ENCODE measurements at regions not wholly inside any gene's neighbourhood (a gene's known extent, or its start where the extent isn't known, plus 50 kb on each side); places are given as distances from the start of the nearest gene placed in this dataset.
"Not testable (repeated sequence)": the region's sequence is repeated elsewhere in the genome, so short reads cannot be mapped to it uniquely, and the experiment has no call there.

DNA sequence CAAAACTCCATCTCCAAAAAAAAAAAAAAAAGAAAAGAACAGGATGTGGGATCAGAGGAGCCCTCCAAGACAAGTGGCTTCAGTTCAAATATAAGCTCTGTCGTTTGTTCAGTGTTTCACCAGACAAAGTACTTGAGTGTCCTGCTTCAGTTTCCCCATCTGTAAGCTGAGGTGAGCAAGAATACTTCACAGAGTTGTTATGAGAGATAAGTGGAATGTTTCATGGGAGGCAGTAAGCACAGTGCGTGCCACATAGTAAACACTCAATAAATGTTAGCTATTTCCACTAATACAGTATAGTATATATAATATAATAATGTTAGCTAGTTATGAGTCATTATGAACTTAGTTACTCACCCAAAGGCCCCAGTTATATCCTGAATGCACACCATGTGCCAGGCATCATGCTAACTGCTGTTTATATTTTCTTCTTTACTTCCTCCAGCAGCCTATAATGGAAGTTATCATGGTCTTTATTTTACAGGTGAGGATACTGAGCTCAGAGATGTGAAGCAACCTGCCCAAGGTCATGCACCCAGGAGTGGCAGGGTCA lies 162.5 kb downstream of the NPIPA8 start:
- H3K27ac ChIP-seq (ENCODE audit: low read depth in 1 of 2, low read length in 2 of 2); H3K27me3 ChIP-seq (ENCODE audit: control insufficient read depth in 1 of 2, insufficient read depth in 2 of 2, low read length in 1 of 2); H3K9me3 ChIP-seq (ENCODE audit: control insufficient read depth, low read length); DNase-seq; H3K4me3 ChIP-seq (ENCODE audit: low read length in 2 of 2); ATAC-seq (ENCODE audit: low FRiP score); intact Hi-C loops (cut with DNase I); H3K4me1 ChIP-seq (ENCODE audit: control insufficient read depth in 1 of 2, insufficient read depth in 2 of 2, low read length in 2 of 2); H3K36me3 ChIP-seq (ENCODE audit: control insufficient read depth in 1 of 2, insufficient read depth in 2 of 2, low read length in 1 of 2): not testable (repeated sequence)
- 59 to 64% methylated on average over 2 of the region's 2 CpGs for WGBS, 2 donors

DNA sequence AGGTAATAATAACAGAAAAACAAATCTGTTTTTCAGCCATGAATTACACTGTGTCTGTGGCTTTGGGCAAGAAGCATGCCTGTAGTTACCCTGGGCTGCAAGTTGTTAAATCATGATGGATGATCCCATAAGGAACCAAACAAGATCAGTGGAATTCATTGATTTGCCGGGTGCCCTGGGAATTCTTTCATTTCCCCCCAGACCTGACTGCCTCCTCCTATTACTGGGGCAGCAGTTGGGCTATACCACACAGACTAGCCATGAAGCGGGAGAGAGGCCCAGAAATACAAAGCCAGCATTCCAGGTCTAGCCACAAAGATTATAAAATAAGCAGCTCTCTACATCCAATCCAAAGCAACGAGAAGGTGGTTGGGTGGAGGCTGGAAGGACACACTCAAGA lies 174.2 kb downstream of the NPIPA8 start:
- H3K27ac ChIP-seq (ENCODE audit: low read depth in 1 of 2, low read length in 2 of 2); H3K4me3 ChIP-seq (ENCODE audit: low read length in 2 of 2); ATAC-seq (ENCODE audit: low FRiP score); H3K4me1 ChIP-seq (ENCODE audit: control insufficient read depth in 1 of 2, insufficient read depth in 2 of 2, low read length in 2 of 2); H3K27me3 ChIP-seq (ENCODE audit: control insufficient read depth in 1 of 2, insufficient read depth in 2 of 2, low read length in 1 of 2); H3K36me3 ChIP-seq (ENCODE audit: control insufficient read depth in 1 of 2, insufficient read depth in 2 of 2, low read length in 1 of 2); H3K9me3 ChIP-seq (ENCODE audit: control insufficient read depth, low read length); DNase-seq; intact Hi-C loops (cut with DNase I): not testable (repeated sequence)
- WGBS, 2 donors: 15 to 28% methylated on average over 2 to 3 of the region's 3 CpGs

DNA sequence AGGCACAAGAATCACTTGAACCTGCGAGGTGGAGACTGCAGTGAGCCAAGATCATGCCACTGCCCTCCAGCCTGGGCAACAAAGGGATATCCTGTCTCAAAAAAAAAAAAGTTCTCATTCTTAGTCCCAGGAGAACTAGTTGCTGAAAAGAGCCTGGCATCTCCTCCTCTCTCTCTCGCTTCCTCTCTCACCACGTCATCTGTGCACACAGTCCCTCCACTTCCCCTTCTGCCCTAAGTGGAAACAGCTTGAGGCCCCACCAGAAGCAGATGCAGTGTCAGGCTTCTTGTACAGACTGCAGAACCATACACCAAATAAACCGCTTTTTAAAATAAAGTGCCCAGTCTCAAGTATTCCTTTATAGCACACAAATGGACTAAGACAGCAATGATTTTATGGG lies 175.3 kb downstream of the NPIPA8 start:
- intact Hi-C loops (cut with DNase I); ATAC-seq (ENCODE audit: low FRiP score): not testable (repeated sequence)

DNA sequence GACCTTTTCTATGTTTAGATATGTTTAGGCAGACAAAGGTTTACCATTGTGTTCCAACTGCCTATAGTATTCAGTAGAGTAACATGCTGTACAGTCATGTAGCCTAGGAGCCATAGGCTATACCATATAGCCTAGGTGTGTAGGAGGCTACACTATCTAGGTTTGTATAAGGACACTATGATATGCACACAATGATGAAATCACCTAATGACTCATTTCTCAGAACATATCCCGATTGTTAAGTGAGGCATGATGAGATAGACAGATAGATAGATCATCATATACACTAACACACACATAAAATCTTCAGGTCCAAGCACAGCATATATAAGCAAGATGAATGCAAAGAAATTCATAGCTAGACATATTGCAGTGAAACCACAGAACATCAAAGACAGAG lies 177.4 kb downstream of the NPIPA8 start:
- H3K27ac ChIP-seq (ENCODE audit: low read depth in 1 of 2, low read length in 2 of 2); intact Hi-C loops (cut with DNase I); H3K9me3 ChIP-seq (ENCODE audit: control insufficient read depth, low read length); ATAC-seq (ENCODE audit: low FRiP score); H3K36me3 ChIP-seq (ENCODE audit: control insufficient read depth in 1 of 2, insufficient read depth in 2 of 2, low read length in 1 of 2); DNase-seq; H3K27me3 ChIP-seq (ENCODE audit: control insufficient read depth in 1 of 2, insufficient read depth in 2 of 2, low read length in 1 of 2); H3K4me3 ChIP-seq (ENCODE audit: low read length in 2 of 2); H3K4me1 ChIP-seq (ENCODE audit: control insufficient read depth in 1 of 2, insufficient read depth in 2 of 2, low read length in 2 of 2): not testable (repeated sequence)
- WGBS, 2 donors: 55 to 61% methylated on average over 1 of the region's 1 CpG

More for the DNA sequence above, 175.3 kb downstream of the NPIPA8 start:
- WGBS, 2 donors: 32 to 44% methylated on average over 4 of the region's 4 CpGs
- not testable (repeated sequence) for H3K27me3 ChIP-seq (ENCODE audit: control insufficient read depth in 1 of 2, insufficient read depth in 2 of 2, low read length in 1 of 2); H3K36me3 ChIP-seq (ENCODE audit: control insufficient read depth in 1 of 2, insufficient read depth in 2 of 2, low read length in 1 of 2); H3K4me1 ChIP-seq (ENCODE audit: control insufficient read depth in 1 of 2, insufficient read depth in 2 of 2, low read length in 2 of 2); H3K9me3 ChIP-seq (ENCODE audit: control insufficient read depth, low read length); H3K27ac ChIP-seq (ENCODE audit: low read depth in 1 of 2, low read length in 2 of 2); H3K4me3 ChIP-seq (ENCODE audit: low read length in 2 of 2); DNase-seq

DNA sequence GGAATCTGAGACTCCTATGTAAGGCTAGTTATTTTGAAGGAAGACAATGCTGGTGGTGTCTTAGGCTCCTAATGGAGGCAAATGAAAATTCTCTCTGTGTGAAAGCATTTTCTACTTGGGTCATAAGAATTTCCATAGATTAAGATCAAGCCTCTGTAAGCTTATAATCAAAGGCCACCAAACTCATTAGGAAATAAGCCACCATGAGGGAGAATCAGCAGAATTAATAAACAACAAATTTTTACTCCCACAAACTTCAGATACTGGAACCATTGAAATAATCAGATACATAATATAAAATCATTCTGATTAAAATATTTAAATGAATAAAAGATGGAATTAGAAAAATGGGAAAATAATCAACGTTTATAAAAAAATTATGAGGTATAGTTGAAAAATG lies 178.7 kb downstream of the NPIPA8 start:
- intact Hi-C loops (cut with DNase I): not testable (repeated sequence)
- WGBS, 2 donors: 79 to 88% methylated on average over 1 of the region's 1 CpG

DNA sequence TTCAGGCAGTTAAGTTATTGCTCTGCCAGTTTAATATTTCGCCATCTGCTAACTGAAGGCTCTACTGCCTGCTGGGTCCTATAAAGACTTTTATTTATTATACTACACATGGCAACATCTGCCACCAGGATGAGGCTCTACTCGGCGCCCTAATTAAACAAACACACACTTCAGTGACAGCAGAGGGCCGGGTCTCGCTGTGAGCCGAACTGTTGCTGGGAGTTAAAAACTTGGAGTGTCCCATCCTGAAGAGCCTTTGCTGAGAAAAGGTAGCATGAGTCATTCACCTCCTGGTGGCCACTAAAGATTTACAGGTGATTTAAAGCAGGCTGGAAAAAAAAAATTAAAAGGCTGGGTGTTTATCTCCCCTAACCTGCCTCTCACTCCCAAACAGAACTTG lies 183.7 kb downstream of the NPIPA8 start:
- H3K27me3 ChIP-seq (ENCODE audit: control insufficient read depth in 1 of 2, insufficient read depth in 2 of 2, low read length in 1 of 2); intact Hi-C loops (cut with DNase I); H3K36me3 ChIP-seq (ENCODE audit: control insufficient read depth in 1 of 2, insufficient read depth in 2 of 2, low read length in 1 of 2); H3K9me3 ChIP-seq (ENCODE audit: control insufficient read depth, low read length); H3K4me3 ChIP-seq (ENCODE audit: low read length in 2 of 2); H3K4me1 ChIP-seq (ENCODE audit: control insufficient read depth in 1 of 2, insufficient read depth in 2 of 2, low read length in 2 of 2); H3K27ac ChIP-seq (ENCODE audit: low read depth in 1 of 2, low read length in 2 of 2); DNase-seq; ATAC-seq (ENCODE audit: low FRiP score): not testable (repeated sequence)
- WGBS, 2 donors: 43 to 54% methylated on average over 5 of the region's 6 CpGs

More for the DNA sequence above, 178.7 kb downstream of the NPIPA8 start:
- H3K4me3 ChIP-seq (ENCODE audit: low read length in 2 of 2); H3K4me1 ChIP-seq (ENCODE audit: control insufficient read depth in 1 of 2, insufficient read depth in 2 of 2, low read length in 2 of 2); H3K9me3 ChIP-seq (ENCODE audit: control insufficient read depth, low read length); H3K36me3 ChIP-seq (ENCODE audit: control insufficient read depth in 1 of 2, insufficient read depth in 2 of 2, low read length in 1 of 2); H3K27ac ChIP-seq (ENCODE audit: low read depth in 1 of 2, low read length in 2 of 2); DNase-seq; H3K27me3 ChIP-seq (ENCODE audit: control insufficient read depth in 1 of 2, insufficient read depth in 2 of 2, low read length in 1 of 2); ATAC-seq (ENCODE audit: low FRiP score): not testable (repeated sequence)

DNA sequence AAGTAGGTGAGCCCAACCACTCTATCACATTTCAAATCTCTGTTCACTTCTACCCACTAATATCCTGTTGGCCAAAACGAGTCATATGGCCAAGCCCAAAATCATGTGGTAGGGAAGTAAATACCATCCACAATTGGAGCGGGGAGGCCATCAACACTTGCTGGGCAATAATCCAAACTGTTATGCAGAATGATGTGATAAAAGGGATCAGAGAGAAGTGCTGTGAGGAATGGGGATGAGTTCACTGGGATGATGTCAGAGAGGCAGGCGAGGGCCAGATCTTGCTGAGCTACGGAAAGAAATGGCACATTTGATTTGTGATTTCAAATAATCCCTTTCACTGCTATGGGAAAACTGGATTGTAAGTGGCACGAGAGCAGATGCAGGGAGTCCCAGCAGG lies 188.4 kb downstream of the NPIPA8 start:
- intact Hi-C loops (cut with DNase I); H3K36me3 ChIP-seq (ENCODE audit: control insufficient read depth in 1 of 2, insufficient read depth in 2 of 2, low read length in 1 of 2); H3K4me3 ChIP-seq (ENCODE audit: low read length in 2 of 2); H3K4me1 ChIP-seq (ENCODE audit: control insufficient read depth in 1 of 2, insufficient read depth in 2 of 2, low read length in 2 of 2); DNase-seq; H3K27me3 ChIP-seq (ENCODE audit: control insufficient read depth in 1 of 2, insufficient read depth in 2 of 2, low read length in 1 of 2); H3K27ac ChIP-seq (ENCODE audit: low read depth in 1 of 2, low read length in 2 of 2); ATAC-seq (ENCODE audit: low FRiP score); H3K9me3 ChIP-seq (ENCODE audit: control insufficient read depth, low read length): not testable (repeated sequence)
- no CpG with 5 or more reads among the region's 5 CpGs for WGBS, 2 donors

DNA sequence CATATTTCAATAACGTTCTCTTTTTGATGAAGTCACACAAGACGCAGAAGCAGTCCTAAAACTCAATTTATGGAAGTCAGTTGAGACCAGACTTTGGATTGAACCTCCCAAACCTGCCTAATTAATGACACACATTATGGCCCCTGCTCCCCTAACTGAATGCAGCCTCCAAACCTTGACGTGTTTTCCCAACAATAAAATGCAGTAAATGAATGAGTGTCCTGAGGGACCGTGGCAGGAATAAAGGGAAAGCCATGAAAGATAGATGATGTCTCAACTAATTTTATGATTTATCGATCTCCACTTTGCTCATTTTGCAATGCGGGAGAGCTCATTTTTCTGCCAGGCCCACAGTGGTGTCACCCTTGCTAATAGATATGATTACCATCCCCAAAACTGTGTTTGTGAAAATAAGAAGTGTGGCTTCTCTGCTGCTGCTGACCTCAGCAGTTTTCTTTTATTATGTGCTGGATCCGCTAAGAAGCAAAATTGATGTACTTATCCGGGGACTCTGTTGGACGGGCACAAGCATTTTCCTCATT lies 189.9 kb downstream of the NPIPA8 start:
- WGBS, 2 donors: no CpG with 5 or more reads among the region's 9 CpGs
- intact Hi-C loops (cut with DNase I); H3K9me3 ChIP-seq (ENCODE audit: control insufficient read depth, low read length); H3K4me1 ChIP-seq (ENCODE audit: control insufficient read depth in 1 of 2, insufficient read depth in 2 of 2, low read length in 2 of 2); ATAC-seq (ENCODE audit: low FRiP score); H3K27me3 ChIP-seq (ENCODE audit: control insufficient read depth in 1 of 2, insufficient read depth in 2 of 2, low read length in 1 of 2); H3K27ac ChIP-seq (ENCODE audit: low read depth in 1 of 2, low read length in 2 of 2); H3K4me3 ChIP-seq (ENCODE audit: low read length in 2 of 2); DNase-seq; H3K36me3 ChIP-seq (ENCODE audit: control insufficient read depth in 1 of 2, insufficient read depth in 2 of 2, low read length in 1 of 2): not testable (repeated sequence)

DNA sequence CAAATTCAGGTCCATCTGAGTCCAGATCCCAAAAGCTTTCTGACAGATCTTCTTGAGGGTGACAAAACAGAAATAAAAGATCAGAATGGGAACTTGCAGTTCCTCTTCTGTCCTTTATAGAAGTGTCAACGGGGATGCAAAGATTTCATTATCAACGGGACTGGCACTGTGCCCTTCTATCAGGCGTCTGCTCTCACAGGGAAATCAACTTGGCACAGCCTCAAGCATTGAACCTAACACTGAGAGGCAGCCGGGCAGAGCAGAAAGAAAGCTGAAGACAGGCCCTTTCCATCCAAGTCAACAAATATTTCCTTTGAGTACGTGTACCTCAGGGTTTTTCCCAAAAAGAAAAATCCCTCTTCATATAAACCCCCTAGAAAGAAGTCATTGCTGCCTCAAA lies 194.5 kb downstream of the NPIPA8 start:
- H3K9me3 ChIP-seq (ENCODE audit: control insufficient read depth, low read length); H3K36me3 ChIP-seq (ENCODE audit: control insufficient read depth in 1 of 2, insufficient read depth in 2 of 2, low read length in 1 of 2); H3K4me3 ChIP-seq (ENCODE audit: low read length in 2 of 2); H3K27ac ChIP-seq (ENCODE audit: low read depth in 1 of 2, low read length in 2 of 2); H3K4me1 ChIP-seq (ENCODE audit: control insufficient read depth in 1 of 2, insufficient read depth in 2 of 2, low read length in 2 of 2); H3K27me3 ChIP-seq (ENCODE audit: control insufficient read depth in 1 of 2, insufficient read depth in 2 of 2, low read length in 1 of 2); intact Hi-C loops (cut with DNase I); DNase-seq; ATAC-seq (ENCODE audit: low FRiP score): not testable (repeated sequence)
- WGBS, 2 donors: no CpG with 5 or more reads among the region's 5 CpGs
